HCT116 (cell line): ENCODE measurements at regions not wholly inside any gene's neighbourhood (a gene's known extent, or its start where the extent isn't known, plus 50 kb on each side); places are given as distances from the start of the nearest gene placed in this dataset.

Source experiments
- ATAC-seq: fragments of 200-7000 bp; cut with Tn5 transposase; 2 replicates; pipeline ENCODE4 v1.9.1; 2020; ENCODE audit warnings: mild to moderate bottlenecking, moderate library complexity
- BruUV-seq: library from RNA; stranded (reverse); fragments of 400-500 nt; replicated peaks from 2 replicates; lab custom pipeline; 2021; lab: Mats Ljungman, UMichigan
- CTCF ChIA-PET: fragments of 300-600 bp; sonication (Branson Sonifier 250); formaldehyde crosslinking; loops from one replicate; lab custom pipeline; 2021; ENCODE audit warnings: antibody characterized with exemption; lab: Charles Lee
- POLR2A ChIA-PET: fragments of 300-600, 350-600 bp; sonication (Branson Sonifier 250); formaldehyde crosslinking; loops from one replicate; lab custom pipeline; 2021; ENCODE audit warnings: antibody characterized with exemption; lab: Charles Lee
- RAD21 ChIA-PET, 2 experiments: fragments of 300-600 bp; sonication (Branson Sonifier 250); formaldehyde crosslinking; loops; one replicate each; lab custom pipeline; 2023; ENCODE audit warnings: low total read pairs in 2 of 2; ENCODE audit not compliant: uncharacterized antibody in 2 of 2, unreplicated experiment in 2 of 2, low non-redundant PET in 1 of 2; lab: Charles Lee
- DNase-seq: peaks from one replicate; pipeline ENCODE4 v3.0.0-alpha.2; 2010; ENCODE audit warnings: low read depth, low spot score
- H2AFZ ChIP-seq: fragments of 200-600 bp; shearing (Covaris generic), sonication (generic); 2 replicates; pipeline ENCODE4 v1.6.1; 2017; ENCODE audit warnings: low read depth, mixed run types, mixed read lengths, antibody characterized with exemption, low read length; ENCODE audit not compliant: poor library complexity, severe bottlenecking
- H3K27ac ChIP-seq: 2 replicates; pipeline ENCODE4 v1.5.1; 2012; ENCODE audit warnings: low read depth, low read length
- H3K27me3 ChIP-seq: fragments of 200-600 bp; sonication (generic); 2 replicates; pipeline ENCODE4 v1.6.1; 2016; ENCODE audit warnings: mixed run types, low read length, mixed read lengths; ENCODE audit not compliant: insufficient read depth
- H3K36me3 ChIP-seq, 2 experiments: fragments of 200-500 bp in 1 of 2; fragments of 200-600 bp in 1 of 2; sonication (Bioruptor generic) in 1 of 2; sonication (generic) in 1 of 2; 2 replicates each; pipeline versions ENCODE4 v1.5.1 to v1.6.1; 2014 to 2016; ENCODE audit warnings: low read length in 2 of 2, inconsistent platforms in 1 of 2, mixed read lengths in 1 of 2, mixed run types in 1 of 2; ENCODE audit not compliant: insufficient read depth in 2 of 2, control insufficient read depth in 1 of 2
- H3K4me1 ChIP-seq, 2 experiments: fragments of 200-600 bp in 1 of 2; sonication (generic) in 1 of 2; 2 replicates each; pipeline versions ENCODE4 v1.5.1 to v1.6.1; 2012 to 2017; ENCODE audit warnings: low read length in 2 of 2, inconsistent platforms in 1 of 2, mild to moderate bottlenecking in 1 of 2, mixed read lengths in 1 of 2, mixed run types in 1 of 2, moderate library complexity in 1 of 2; ENCODE audit not compliant: insufficient read depth in 2 of 2, control insufficient read depth in 1 of 2
- H3K4me2 ChIP-seq: fragments of 200-600 bp; sonication (generic); 2 replicates; pipeline ENCODE4 v1.6.1; 2017; ENCODE audit warnings: mixed run types, low read length, mixed read lengths
- H3K4me3 ChIP-seq, 2 experiments: fragments of 200-600 bp in 1 of 2; sonication (generic) in 1 of 2; replicated peaks in 1 of 2; 2 replicates each; pipeline ENCODE4 v1.5.1; 2011 to 2016; ENCODE audit warnings: low read length in 2 of 2, control low read depth in 1 of 2, low read depth in 1 of 2, mild to moderate bottlenecking in 1 of 2, mixed read lengths in 1 of 2, mixed run types in 1 of 2
- H3K79me2 ChIP-seq: fragments of 200-600 bp; sonication (generic); 2 replicates; pipeline ENCODE4 v1.6.1; 2017; ENCODE audit warnings: mild to moderate bottlenecking, mixed run types, low read length, moderate library complexity, mixed read lengths; ENCODE audit not compliant: insufficient read depth
- H3K9ac ChIP-seq: fragments of 200-600 bp; sonication (generic); 2 replicates; pipeline ENCODE4 v1.6.1; 2016; ENCODE audit warnings: low read length, mixed read lengths
- H3K9me2 ChIP-seq: fragments of 200-600 bp; sonication (generic), shearing (Covaris generic); 2 replicates; pipeline ENCODE4 v1.6.1; 2017; ENCODE audit warnings: mixed run types, mild to moderate bottlenecking, moderate library complexity; ENCODE audit not compliant: insufficient read depth
- H3K9me3 ChIP-seq, 2 experiments: fragments of 200-500 bp in 1 of 2; fragments of 200-600 bp in 1 of 2; sonication (Bioruptor generic) in 1 of 2; sonication (generic) in 1 of 2; 2 replicates each; pipeline ENCODE4 v1.6.1; 2014 to 2017; ENCODE audit warnings: low read length in 2 of 2, mixed read lengths in 2 of 2, inconsistent platforms in 1 of 2, low read depth in 1 of 2, mild to moderate bottlenecking in 1 of 2, mixed run types in 1 of 2, moderate library complexity in 1 of 2; ENCODE audit not compliant: control insufficient read depth in 1 of 2, insufficient read depth in 1 of 2
- H4K20me1 ChIP-seq: fragments of 200-600 bp; sonication (generic), shearing (Covaris generic); 2 replicates; pipeline ENCODE4 v1.6.1; 2017; ENCODE audit warnings: mixed run types, mild to moderate bottlenecking, moderate library complexity; ENCODE audit not compliant: insufficient read depth
- EZH2phosphoT487 ChIP-seq: fragments of 200-600 bp; IDR thresholded peaks from 2 replicates; pipeline ENCODE4 v1.6.1; 2018; ENCODE audit warnings: antibody characterized with exemption, borderline replicate concordance
- FOSL1 ChIP-seq: IDR thresholded peaks from 2 replicates; pipeline ENCODE4 v1.6.1; 2012; ENCODE audit warnings: low read depth
- POLR2A ChIP-seq: IDR thresholded peaks from 2 replicates; pipeline ENCODE4 v1.7.0; 2011; ENCODE audit warnings: borderline replicate concordance; ENCODE audit not compliant: insufficient read depth, insufficient read length; ENCODE audit errors: extremely low read depth
- YY1 ChIP-seq: IDR thresholded peaks from 2 replicates; pipeline ENCODE4 v1.6.1; 2011; ENCODE audit warnings: low read length, low read depth, moderate library complexity, mild to moderate bottlenecking; ENCODE audit not compliant: insufficient replicate concordance; ENCODE audit errors: extremely low read depth
- intact Hi-C: fragments of 100-400 bp; cut with micrococcal nuclease; formaldehyde crosslinking; loops from 2 replicates; pipeline ENCODE4 v1.10.0; 2022
- TF ChIP-seq, protein P1 (sequence below): IDR thresholded peaks from 2 replicates; pipeline ENCODE4 v1.6.1; 2012; ENCODE audit warnings: low read depth
- TF ChIP-seq, protein P2 (sequence below): IDR thresholded peaks from 2 replicates; pipeline ENCODE4 v1.6.1; 2011; ENCODE audit warnings: mild to moderate bottlenecking, low read length, moderate library complexity; ENCODE audit not compliant: insufficient replicate concordance; ENCODE audit errors: extremely low read depth

DNA sequence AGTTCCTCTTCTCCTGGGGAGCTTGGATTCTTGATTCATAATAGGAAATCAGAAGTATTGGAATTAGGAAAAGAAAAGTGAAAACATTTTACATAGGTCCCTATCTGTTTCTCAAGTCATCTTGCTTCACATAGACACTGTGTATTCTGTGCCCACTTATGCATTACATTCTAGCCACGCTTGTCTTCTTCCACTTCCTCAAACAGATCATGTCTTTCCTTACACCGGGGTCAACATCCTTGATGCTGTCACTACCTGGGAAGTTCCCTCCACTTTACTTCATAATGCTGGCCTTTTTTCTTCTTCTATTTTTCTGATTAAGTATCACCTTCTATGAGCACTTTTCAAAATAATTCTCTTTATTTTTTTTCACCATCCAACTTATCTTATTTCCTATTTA is 606.4 kb upstream of the CDH8 start:
- no peaks in the 10 kb centered on the region for H3K27me3 ChIP-seq
- no peak for ATAC-seq
- H3K36me3 ChIP-seq: no peaks in the 10 kb centered on the region
- H3K9me3 ChIP-seq: peaks cover 15 to 33% of the 10 kb centered on the region in 2 experiments; a peak in 2 of 4 replicates
- RAD21 ChIA-PET: no interaction called here
- H3K9ac ChIP-seq: no peak overlapping the region
- no peaks in the 10 kb centered on the region for H3K9me2 ChIP-seq
- no peaks in the 10 kb centered on the region for H4K20me1 ChIP-seq
- H3K4me2 ChIP-seq: no peak overlapping the region
- CTCF ChIA-PET: no interaction called here
- no peak overlapping the region for H3K4me3 ChIP-seq
- POLR2A ChIA-PET: no interaction called here
- TF ChIP-seq POLR2A: no peak
- TF ChIP-seq, protein P1, sequence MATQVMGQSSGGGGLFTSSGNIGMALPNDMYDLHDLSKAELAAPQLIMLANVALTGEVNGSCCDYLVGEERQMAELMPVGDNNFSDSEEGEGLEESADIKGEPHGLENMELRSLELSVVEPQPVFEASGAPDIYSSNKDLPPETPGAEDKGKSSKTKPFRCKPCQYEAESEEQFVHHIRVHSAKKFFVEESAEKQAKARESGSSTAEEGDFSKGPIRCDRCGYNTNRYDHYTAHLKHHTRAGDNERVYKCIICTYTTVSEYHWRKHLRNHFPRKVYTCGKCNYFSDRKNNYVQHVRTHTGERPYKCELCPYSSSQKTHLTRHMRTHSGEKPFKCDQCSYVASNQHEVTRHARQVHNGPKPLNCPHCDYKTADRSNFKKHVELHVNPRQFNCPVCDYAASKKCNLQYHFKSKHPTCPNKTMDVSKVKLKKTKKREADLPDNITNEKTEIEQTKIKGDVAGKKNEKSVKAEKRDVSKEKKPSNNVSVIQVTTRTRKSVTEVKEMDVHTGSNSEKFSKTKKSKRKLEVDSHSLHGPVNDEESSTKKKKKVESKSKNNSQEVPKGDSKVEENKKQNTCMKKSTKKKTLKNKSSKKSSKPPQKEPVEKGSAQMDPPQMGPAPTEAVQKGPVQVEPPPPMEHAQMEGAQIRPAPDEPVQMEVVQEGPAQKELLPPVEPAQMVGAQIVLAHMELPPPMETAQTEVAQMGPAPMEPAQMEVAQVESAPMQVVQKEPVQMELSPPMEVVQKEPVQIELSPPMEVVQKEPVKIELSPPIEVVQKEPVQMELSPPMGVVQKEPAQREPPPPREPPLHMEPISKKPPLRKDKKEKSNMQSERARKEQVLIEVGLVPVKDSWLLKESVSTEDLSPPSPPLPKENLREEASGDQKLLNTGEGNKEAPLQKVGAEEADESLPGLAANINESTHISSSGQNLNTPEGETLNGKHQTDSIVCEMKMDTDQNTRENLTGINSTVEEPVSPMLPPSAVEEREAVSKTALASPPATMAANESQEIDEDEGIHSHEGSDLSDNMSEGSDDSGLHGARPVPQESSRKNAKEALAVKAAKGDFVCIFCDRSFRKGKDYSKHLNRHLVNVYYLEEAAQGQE: no peak
- TF ChIP-seq YY1: no peak
- TF ChIP-seq FOSL1: no peak
- TF ChIP-seq, protein P2, sequence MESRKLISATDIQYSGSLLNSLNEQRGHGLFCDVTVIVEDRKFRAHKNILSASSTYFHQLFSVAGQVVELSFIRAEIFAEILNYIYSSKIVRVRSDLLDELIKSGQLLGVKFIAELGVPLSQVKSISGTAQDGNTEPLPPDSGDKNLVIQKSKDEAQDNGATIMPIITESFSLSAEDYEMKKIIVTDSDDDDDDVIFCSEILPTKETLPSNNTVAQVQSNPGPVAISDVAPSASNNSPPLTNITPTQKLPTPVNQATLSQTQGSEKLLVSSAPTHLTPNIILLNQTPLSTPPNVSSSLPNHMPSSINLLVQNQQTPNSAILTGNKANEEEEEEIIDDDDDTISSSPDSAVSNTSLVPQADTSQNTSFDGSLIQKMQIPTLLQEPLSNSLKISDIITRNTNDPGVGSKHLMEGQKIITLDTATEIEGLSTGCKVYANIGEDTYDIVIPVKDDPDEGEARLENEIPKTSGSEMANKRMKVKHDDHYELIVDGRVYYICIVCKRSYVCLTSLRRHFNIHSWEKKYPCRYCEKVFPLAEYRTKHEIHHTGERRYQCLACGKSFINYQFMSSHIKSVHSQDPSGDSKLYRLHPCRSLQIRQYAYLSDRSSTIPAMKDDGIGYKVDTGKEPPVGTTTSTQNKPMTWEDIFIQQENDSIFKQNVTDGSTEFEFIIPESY: no peak
- TF ChIP-seq EZH2phosphoT487: no peak
- TF ChIP-seq, all 23 proteins: peak for 0
- intact Hi-C loops: no loop called here
- no peak overlapping the region for H3K27ac ChIP-seq
- no peaks in the 10 kb centered on the region for H3K79me2 ChIP-seq
- H3K4me1 ChIP-seq: no peaks in the 10 kb centered on the region
- no peak for DNase-seq
- BruUV-seq: no TSS peak
- no peak overlapping the region for H2AFZ ChIP-seq
